Activated naive CD8-positive, alpha-beta T cell treated with anti-CD3 and anti-CD28 coated beads for 36 hours (primary cell): ENCODE measurements at regions not wholly inside any gene's neighbourhood (a gene's known extent, or its start where the extent isn't known, plus 50 kb on each side); places are given as distances from the start of the nearest gene placed in this dataset.

Experiments used
- DNase-seq: peaks from one replicate; pipeline ENCODE4 v3.0.0; 2021
- H3K27ac Mint-ChIP-seq: one replicate; pipeline ENCODE4 v1.8.0; 2022; ENCODE audit warnings: mild to moderate bottlenecking, moderate library complexity, mixed read lengths
- H3K27me3 Mint-ChIP-seq: one replicate; pipeline ENCODE4 v1.8.0; 2022; ENCODE audit warnings: mild to moderate bottlenecking, mixed read lengths
- H3K36me3 Mint-ChIP-seq: one replicate; pipeline ENCODE4 v1.8.0; 2021; ENCODE audit warnings: mild to moderate bottlenecking, mixed read lengths
- H3K4me1 Mint-ChIP-seq: one replicate; pipeline ENCODE4 v1.8.0; 2021; ENCODE audit warnings: mixed read lengths
- H3K4me3 Mint-ChIP-seq: one replicate; pipeline ENCODE4 v1.8.0; 2022; ENCODE audit warnings: mild to moderate bottlenecking, moderate library complexity, mixed read lengths
- H3K9me3 Mint-ChIP-seq: one replicate; pipeline ENCODE4 v1.8.0; 2022; ENCODE audit warnings: mixed read lengths

- Mint-ChIP-seq H3K4me3 (no peak overlapping the region), H3K4me1 (peaks cover 3% of the 10 kb centered on the region), H3K27me3 (no peaks in the 10 kb centered on the region), H3K36me3 (peaks cover 5% of the 10 kb centered on the region), H3K9me3 (peaks cover 27% of the 10 kb centered on the region), H3K27ac (no peak overlapping the region)
- no peak for DNase-seq
Measured at GRCh38 chr2:122132147-122132691, 376.8 kb downstream of the TSN start.

DNA sequence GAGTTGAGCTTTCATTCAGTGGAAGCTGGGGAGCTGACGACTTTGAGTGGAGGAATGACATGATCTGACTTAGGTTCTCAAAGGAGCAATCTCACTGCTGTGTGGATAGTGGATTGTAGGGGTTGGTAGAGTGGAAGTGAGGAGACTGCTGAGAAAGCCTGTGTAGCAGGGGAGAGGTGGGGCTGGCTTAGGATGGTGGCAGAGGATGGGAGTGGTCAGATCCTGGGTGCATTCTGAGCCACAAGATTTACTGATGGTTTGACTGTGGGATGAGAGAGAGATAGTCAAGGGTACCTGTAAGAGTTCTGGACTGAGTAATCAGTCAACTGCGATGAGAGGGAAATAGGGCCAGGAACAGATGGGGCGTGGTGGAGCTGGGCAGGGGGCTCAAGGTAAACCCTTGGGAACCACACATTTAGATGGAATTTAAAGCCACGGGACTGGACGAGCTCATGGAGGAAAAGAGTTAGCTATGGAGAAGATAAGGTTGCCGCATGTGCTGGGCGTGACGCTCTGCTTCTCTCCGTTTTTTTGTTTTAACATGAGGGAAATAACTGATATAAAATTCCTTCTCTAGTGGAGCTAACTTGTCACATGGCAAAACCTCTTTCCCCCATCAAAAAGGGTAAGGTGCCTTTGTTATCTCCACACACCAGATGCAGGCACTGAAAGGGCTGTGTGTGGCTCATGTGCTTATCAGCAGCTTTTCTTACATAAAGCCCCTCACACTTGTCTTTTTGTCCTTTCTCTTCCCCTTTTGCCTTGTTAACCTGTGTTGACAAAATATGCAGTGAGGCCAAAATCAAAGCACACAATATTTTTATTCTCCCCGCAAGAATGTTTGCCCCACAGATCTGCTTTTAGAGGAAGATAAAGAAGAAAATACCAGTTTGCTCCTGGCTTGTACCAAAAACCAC, 379.8 kb downstream of the TSN start:
- Mint-ChIP-seq H3K27ac (no peak overlapping the region), H3K36me3 (no peaks in the 10 kb centered on the region), H3K27me3 (no peaks in the 10 kb centered on the region), H3K4me1 (peaks cover 3% of the 10 kb centered on the region), H3K4me3 (no peak overlapping the region), H3K9me3 (peaks cover 8% of the 10 kb centered on the region)
- no peak for DNase-seq

GRCh38 chr2:122136056-122136455, 380.6 kb downstream of the TSN start:
- DNase-seq, result no peak
- Mint-ChIP-seq H3K27me3 (no peaks in the 10 kb centered on the region), H3K4me3 (no peak overlapping the region), H3K36me3 (no peaks in the 10 kb centered on the region), H3K27ac (no peak overlapping the region), H3K9me3 (peaks cover under 1% of the 10 kb centered on the region), H3K4me1 (peaks cover 3% of the 10 kb centered on the region)

DNA sequence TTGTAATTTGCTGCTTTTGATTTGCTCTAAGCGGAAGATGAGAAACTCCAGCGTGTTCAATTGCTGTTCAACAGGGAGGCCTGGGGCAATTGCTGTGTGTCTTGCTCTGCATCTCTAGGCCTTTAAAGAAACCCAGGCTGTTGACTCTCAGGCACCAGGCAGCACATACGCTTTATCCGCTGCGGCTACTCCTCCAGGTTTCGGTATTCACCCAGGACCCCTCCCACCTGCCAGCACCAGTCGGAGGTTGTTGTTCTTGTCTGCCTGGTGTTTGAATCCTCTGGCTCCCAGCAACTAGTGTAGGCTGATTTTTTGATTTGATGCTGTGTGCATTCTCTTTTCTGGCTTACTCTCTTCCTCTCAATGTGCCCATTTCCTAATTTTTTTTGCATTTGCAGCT, 383.1 kb downstream of the TSN start:
- Mint-ChIP-seq H3K4me3 (no peak overlapping the region), H3K9me3 (peaks cover 2% of the 10 kb centered on the region), H3K4me1 (peaks cover 3% of the 10 kb centered on the region), H3K27ac (no peak overlapping the region), H3K36me3 (no peaks in the 10 kb centered on the region), H3K27me3 (no peaks in the 10 kb centered on the region)
- DNase-seq, result no peak

DNA sequence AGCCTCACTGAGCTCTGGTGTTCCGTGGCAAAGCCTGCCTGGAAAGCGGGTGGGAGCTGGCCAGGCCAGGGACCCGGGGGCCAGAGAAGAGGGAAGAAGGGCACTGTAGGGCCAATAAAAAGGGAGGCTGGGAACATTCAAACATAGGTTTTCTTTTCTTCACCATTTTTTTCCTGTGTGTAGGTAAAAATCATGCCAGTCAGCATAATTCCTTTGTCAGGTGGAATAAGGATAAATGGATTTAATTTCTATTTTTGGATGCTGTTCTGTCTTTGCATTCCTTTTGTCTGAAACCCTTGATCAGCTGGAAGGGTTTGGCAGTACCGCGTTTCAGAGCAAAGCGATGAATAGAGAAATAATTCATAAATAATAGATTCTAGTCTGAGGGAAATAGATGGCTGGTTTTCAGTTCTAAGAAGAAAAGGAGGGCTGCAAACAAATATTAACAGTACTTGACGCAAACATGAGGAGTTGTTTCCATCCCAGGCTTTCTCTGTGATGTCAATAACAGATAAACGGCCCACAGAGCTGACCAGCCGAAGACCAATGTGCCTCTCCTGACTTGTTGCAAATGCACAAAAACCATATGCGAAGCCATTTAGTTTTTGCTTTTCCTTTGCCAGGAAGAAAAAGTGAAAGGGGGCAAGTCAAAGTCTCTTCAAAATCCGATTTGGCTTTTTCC, 384.4 kb downstream of the TSN start:
- Mint-ChIP-seq H3K4me3 (no peak overlapping the region), H3K9me3 (peaks cover 2% of the 10 kb centered on the region)

DNA sequence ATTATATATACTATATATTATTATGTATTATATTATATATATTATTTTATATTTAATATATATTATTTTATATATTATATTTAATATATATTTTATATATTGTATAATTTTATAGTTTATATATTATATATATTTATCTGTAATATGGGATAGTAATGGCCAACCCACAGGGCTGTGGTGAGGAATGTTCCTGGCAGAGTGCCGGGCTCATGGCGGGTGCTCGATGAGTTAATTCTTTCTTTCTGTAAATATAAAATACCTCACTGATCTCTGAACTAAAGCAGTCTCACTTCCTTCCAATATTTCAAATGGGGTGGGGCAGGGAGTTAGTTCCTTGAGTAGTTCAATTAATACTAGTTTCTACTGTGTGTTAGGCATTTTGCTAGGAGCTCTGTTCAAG, 389.4 kb downstream of the TSN start:
- peaks cover 2% of the 10 kb centered on the region for H3K9me3 Mint-ChIP-seq
- H3K27me3 Mint-ChIP-seq, result no peaks in the 10 kb centered on the region

More for the DNA sequence above, 384.4 kb downstream of the TSN start:
- Mint-ChIP-seq H3K27ac (no peak overlapping the region), H3K36me3 (no peaks in the 10 kb centered on the region), H3K27me3 (no peaks in the 10 kb centered on the region), H3K4me1 (peaks cover 3% of the 10 kb centered on the region)
- DNase-seq, result no peak

DNA sequence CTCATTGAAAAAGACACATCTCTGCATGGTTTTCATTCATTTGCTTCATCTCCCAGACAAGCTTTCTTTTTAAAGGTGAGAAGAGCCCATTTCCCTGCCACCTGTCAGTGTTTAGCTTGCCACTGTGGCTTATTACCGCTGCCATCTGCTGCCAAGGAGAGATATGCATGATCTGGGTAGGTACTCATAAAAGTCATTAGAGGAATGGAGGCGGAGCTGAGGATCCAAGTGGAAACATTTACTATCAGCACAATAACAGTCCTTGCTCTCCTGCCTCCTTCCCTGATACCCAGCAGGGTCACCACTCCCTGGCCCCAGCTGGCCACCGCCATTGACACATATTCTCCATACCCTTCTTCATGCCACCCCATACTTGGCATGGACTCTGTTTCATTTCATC, 390.4 kb downstream of the TSN start:
- no peak for DNase-seq
- H3K9me3 Mint-ChIP-seq, result peaks cover 2% of the 10 kb centered on the region
- H3K27me3 Mint-ChIP-seq, result no peaks in the 10 kb centered on the region
- no peak overlapping the region for H3K4me3 Mint-ChIP-seq
- H3K4me1 Mint-ChIP-seq, result no peaks in the 10 kb centered on the region
- no peaks in the 10 kb centered on the region for H3K36me3 Mint-ChIP-seq
- H3K27ac Mint-ChIP-seq, result no peak overlapping the region

More for the DNA sequence above, 389.4 kb downstream of the TSN start:
- no peaks in the 10 kb centered on the region for H3K36me3 Mint-ChIP-seq
- no peak for DNase-seq
- H3K4me3 Mint-ChIP-seq, result no peak overlapping the region
- H3K27ac Mint-ChIP-seq, result no peak overlapping the region
- H3K4me1 Mint-ChIP-seq, result no peaks in the 10 kb centered on the region

DNA sequence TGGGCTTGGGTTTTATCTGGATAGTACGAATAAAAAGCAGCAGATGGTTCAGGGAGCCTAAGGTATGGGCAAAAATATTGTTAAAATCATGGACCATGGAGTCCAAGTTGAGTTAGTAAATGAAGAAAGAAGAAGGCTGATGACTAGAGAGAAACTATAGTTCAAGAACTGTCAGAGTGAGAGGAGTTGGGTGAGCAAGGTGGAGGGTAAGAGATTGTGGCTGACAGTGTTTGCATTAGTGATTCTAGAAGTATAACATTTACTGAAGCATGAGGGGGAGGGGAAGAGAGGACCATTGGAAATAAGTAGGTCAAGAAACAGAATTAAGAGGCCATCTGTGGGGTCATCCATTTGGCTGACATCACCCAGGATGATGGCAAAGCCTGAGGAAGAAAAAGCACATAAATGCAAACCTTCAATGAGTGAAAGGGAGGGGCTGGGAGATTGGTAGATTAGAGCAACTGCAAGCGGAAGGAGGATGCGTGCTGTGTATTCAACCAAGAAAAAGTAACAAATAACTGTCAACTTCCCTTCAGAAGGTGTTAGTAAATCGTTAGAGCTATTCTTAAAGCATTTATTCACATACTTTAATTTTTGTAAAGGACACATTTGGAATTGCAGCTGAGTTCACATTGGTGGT, 392.8 kb downstream of the TSN start:
- DNase-seq, result no peak
- Mint-ChIP-seq H3K27ac (no peak overlapping the region), H3K36me3 (no peaks in the 10 kb centered on the region), H3K4me3 (no peak overlapping the region), H3K9me3 (no peaks in the 10 kb centered on the region), H3K27me3 (no peaks in the 10 kb centered on the region), H3K4me1 (no peaks in the 10 kb centered on the region)

- no peaks in the 10 kb centered on the region for H3K9me3 Mint-ChIP-seq
- DNase-seq, result no peak
- peaks cover 3% of the 10 kb centered on the region for H3K27me3 Mint-ChIP-seq
- no peak overlapping the region for H3K27ac Mint-ChIP-seq
- no peak overlapping the region for H3K4me3 Mint-ChIP-seq
- H3K4me1 Mint-ChIP-seq, result no peaks in the 10 kb centered on the region
- no peaks in the 10 kb centered on the region for H3K36me3 Mint-ChIP-seq
Measured at GRCh38 chr2:122150524-122151280, 395.3 kb downstream of the TSN start.

GRCh38 chr2:122152571-122152970, 397.1 kb downstream of the TSN start:
- Mint-ChIP-seq H3K27me3 (peaks cover 3% of the 10 kb centered on the region), H3K9me3 (no peaks in the 10 kb centered on the region), H3K4me1 (no peaks in the 10 kb centered on the region), H3K36me3 (no peaks in the 10 kb centered on the region), H3K4me3 (no peak overlapping the region), H3K27ac (no peak overlapping the region)
- DNase-seq, result no peak

GRCh38 chr2:122156176-122156890, 400.9 kb downstream of the TSN start:
- DNase-seq, result no peak
- H3K27me3 Mint-ChIP-seq, result peaks cover 6% of the 10 kb centered on the region
- no peak overlapping the region for H3K27ac Mint-ChIP-seq
- H3K4me1 Mint-ChIP-seq, result no peaks in the 10 kb centered on the region
- no peak overlapping the region for H3K4me3 Mint-ChIP-seq
- no peaks in the 10 kb centered on the region for H3K9me3 Mint-ChIP-seq
- H3K36me3 Mint-ChIP-seq, result no peaks in the 10 kb centered on the region

DNA sequence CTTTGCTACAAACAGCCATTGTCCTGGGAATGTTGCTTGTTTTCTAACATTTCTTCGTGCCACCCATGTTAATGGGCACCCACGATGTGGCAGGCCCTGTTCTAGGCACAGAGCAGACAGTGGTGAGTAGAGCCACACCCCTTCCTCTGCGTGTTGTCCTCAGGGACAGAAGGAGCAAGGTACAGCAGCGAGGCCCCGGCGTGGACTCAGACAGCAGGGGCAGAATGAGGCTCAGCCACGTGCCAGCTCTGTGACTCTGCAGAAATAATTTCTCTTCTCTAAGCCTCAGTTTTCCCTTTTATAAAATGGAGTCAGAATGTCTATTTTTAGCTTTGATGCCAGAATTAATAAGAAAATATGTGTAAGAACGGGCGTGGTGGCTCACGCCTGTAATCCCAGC, 401.7 kb downstream of the TSN start:
- no peak overlapping the region for H3K27ac Mint-ChIP-seq
- H3K4me3 Mint-ChIP-seq, result no peak overlapping the region
- no peaks in the 10 kb centered on the region for H3K36me3 Mint-ChIP-seq
- H3K27me3 Mint-ChIP-seq, result peaks cover 6% of the 10 kb centered on the region
- H3K4me1 Mint-ChIP-seq, result no peaks in the 10 kb centered on the region
- H3K9me3 Mint-ChIP-seq, result no peaks in the 10 kb centered on the region
- no peak for DNase-seq

- no peaks in the 10 kb centered on the region for H3K4me1 Mint-ChIP-seq
- DNase-seq, result no peak
- H3K36me3 Mint-ChIP-seq, result no peaks in the 10 kb centered on the region
- no peak overlapping the region for H3K4me3 Mint-ChIP-seq
- H3K9me3 Mint-ChIP-seq, result no peaks in the 10 kb centered on the region
- no peak overlapping the region for H3K27ac Mint-ChIP-seq
- H3K27me3 Mint-ChIP-seq, result no peaks in the 10 kb centered on the region
Measured at GRCh38 chr2:122163617-122164016, 408.2 kb downstream of the TSN start.

DNA sequence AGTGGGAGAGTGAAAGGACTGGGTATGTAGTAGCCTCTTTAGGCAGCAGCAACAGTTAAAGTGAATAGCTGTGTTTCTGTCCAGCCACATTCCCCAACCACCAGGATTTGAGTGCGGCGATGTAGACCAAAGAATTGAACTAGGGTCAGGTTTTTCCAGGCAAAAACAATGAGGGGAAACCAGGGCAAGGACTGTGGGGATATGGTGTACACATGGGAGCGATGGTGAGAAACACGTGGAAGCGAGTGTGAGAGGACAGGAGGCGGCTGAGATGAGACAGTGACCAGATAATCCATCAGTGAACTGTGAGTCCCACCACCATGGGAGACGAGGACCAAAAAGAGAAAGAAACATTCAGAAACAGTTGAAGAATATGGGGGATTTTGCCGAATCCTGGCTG, 409.5 kb downstream of the TSN start:
- H3K27ac Mint-ChIP-seq, result no peak overlapping the region
- DNase-seq, result no peak
- H3K9me3 Mint-ChIP-seq, result no peaks in the 10 kb centered on the region
- no peaks in the 10 kb centered on the region for H3K36me3 Mint-ChIP-seq
- no peak overlapping the region for H3K4me3 Mint-ChIP-seq
- no peaks in the 10 kb centered on the region for H3K27me3 Mint-ChIP-seq
- no peaks in the 10 kb centered on the region for H3K4me1 Mint-ChIP-seq
